GM18907 (cell line): ENCODE measurements at regions not wholly inside any gene's neighbourhood (a gene's known extent, or its start where the extent isn't known, plus 50 kb on each side); places are given as distances from the start of the nearest gene placed in this dataset.

Source experiments
- ATAC-seq: cut with Tn5 transposase; IDR thresholded peaks from one replicate; pipeline ENCODE4 v1.9.1; 2021; ENCODE audit warnings: mild to moderate bottlenecking, moderate library complexity; ENCODE audit not compliant: unreplicated experiment

GRCh38 chr14:56918849-56919574 is 108.7 kb upstream of the OTX2 start:
- no peak for ATAC-seq

- ATAC-seq = no peak
Observed at GRCh38 chr14:56905282-56905681, 95.0 kb upstream of the OTX2 start.

- ATAC-seq = no peak
Observed at GRCh38 chr14:56903304-56903969, 93.2 kb upstream of the OTX2 start.

- no peak for ATAC-seq
Observed at GRCh38 chr14:56902385-56902784, 92.1 kb upstream of the OTX2 start.

- no peak for ATAC-seq
Observed at GRCh38 chr14:56900726-56901125, 90.4 kb upstream of the OTX2 start.

- no peak for ATAC-seq
Observed at GRCh38 chr14:56899829-56900228, 89.5 kb upstream of the OTX2 start.

- ATAC-seq = no peak
Observed at GRCh38 chr14:56896922-56897321, 86.6 kb upstream of the OTX2 start.

- no peak for ATAC-seq
Observed at GRCh38 chr14:56896231-56896630, 86.0 kb upstream of the OTX2 start.

- no peak for ATAC-seq
Observed at GRCh38 chr14:56895154-56895553, 84.9 kb upstream of the OTX2 start.

GRCh38 chr14:56894591-56894991 is 84.3 kb upstream of the OTX2 start:
- ATAC-seq = no peak

GRCh38 chr14:56892959-56893358 is 82.7 kb upstream of the OTX2 start:
- no peak for ATAC-seq

- ATAC-seq = no peak
Observed at GRCh38 chr14:56891226-56891625, 80.9 kb upstream of the OTX2 start.

- no peak for ATAC-seq
Observed at GRCh38 chr14:56889705-56890104, 79.4 kb upstream of the OTX2 start.

- ATAC-seq = no peak
Observed at GRCh38 chr14:56888274-56888673, 78.0 kb upstream of the OTX2 start.

- ATAC-seq = no peak
Observed at GRCh38 chr14:56887216-56887615, 76.9 kb upstream of the OTX2 start.

- ATAC-seq = no peak
Observed at GRCh38 chr14:56886471-56887062, 76.3 kb upstream of the OTX2 start.

GRCh38 chr14:56885825-56886224 is 75.5 kb upstream of the OTX2 start:
- no peak for ATAC-seq

GRCh38 chr14:56884617-56885016 is 74.3 kb upstream of the OTX2 start:
- ATAC-seq = no peak

- ATAC-seq = no peak
Observed at GRCh38 chr14:56881181-56881580, 70.9 kb upstream of the OTX2 start.

- ATAC-seq = no peak
Observed at GRCh38 chr14:56878766-56879165, 68.5 kb upstream of the OTX2 start.

- no peak for ATAC-seq
Observed at GRCh38 chr14:56875104-56875675, 64.9 kb upstream of the OTX2 start.

- no peak for ATAC-seq
Observed at GRCh38 chr14:56874375-56874774, 64.1 kb upstream of the OTX2 start.
